Upper lobe of left lung (tissue), 4 donors: ENCODE measurements at regions not wholly inside any gene's neighbourhood (a gene's known extent, or its start where the extent isn't known, plus 50 kb on each side); places are given as distances from the start of the nearest gene placed in this dataset.

Source experiments
- CTCF ChIP-seq, 6 experiments: fragments of 450-650 bp in 4 of 6; fragments of 200-600 bp in 2 of 6; sonication (generic) in 2 of 6; IDR thresholded peaks; one replicate each; pipeline ENCODE4 v1.5.1; 2016 to 2019; ENCODE audit warnings: antibody characterized with exemption in 6 of 6
- EP300 ChIP-seq, 4 donors: sonication (generic); formaldehyde crosslinking; IDR thresholded peaks; one replicate each; pipeline ENCODE4 v1.5.1; 2017; ENCODE audit warnings: antibody characterized with exemption in 4 of 4, control low read depth in 2 of 4
- POLR2A ChIP-seq, 4 donors: fragments of 450-650 bp; IDR thresholded peaks; one replicate each; pipeline ENCODE4 v1.5.1; 2016 to 2017; ENCODE audit warnings: antibody characterized with exemption in 4 of 4, mild to moderate bottlenecking in 2 of 4
- POLR2AphosphoS5 ChIP-seq, 2 donors: sonication (generic); formaldehyde crosslinking; IDR thresholded peaks; one replicate each; pipeline ENCODE4 v1.5.1; 2017; ENCODE audit warnings: antibody characterized with exemption in 2 of 2

GRCh38 chr5:89946508-89946907 lies 463.0 kb downstream of the CETN3 start:
- TF ChIP-seq CTCF (IDR thresholded peaks at IDR 0.05) (no peak), EP300 (IDR thresholded peaks at IDR 0.05) (no peak), POLR2AphosphoS5 (IDR thresholded peaks at IDR 0.05) (no peak), POLR2A (IDR thresholded peaks at IDR 0.05) (no peak)
